ENCODE measurements at regions not wholly inside any gene's neighbourhood (a gene's known extent, or its start where the extent isn't known, plus 50 kb on each side); places are given as distances from the start of the nearest gene placed in this dataset.

DNA sequence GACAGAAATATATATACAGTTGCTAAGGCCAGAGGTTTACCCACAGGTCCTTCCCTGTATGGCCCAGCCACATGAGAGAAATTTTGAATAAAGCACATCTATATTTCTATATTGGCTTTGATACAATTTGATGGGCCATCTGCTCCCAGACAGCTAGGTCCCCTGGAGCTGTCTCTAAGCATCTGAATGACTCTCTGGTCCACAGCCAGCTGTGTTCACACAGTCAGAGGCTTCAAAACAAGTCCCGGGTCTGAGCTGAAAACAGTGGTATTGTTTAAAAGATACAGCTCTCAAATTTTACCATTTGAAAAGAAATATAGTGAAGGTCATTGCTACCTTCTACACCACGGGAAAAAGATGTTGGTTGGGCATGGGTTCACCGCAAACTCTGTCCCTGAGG, 161.1 kb downstream of the SLC35B3 start:
- DNase-seq: no peak

DNA sequence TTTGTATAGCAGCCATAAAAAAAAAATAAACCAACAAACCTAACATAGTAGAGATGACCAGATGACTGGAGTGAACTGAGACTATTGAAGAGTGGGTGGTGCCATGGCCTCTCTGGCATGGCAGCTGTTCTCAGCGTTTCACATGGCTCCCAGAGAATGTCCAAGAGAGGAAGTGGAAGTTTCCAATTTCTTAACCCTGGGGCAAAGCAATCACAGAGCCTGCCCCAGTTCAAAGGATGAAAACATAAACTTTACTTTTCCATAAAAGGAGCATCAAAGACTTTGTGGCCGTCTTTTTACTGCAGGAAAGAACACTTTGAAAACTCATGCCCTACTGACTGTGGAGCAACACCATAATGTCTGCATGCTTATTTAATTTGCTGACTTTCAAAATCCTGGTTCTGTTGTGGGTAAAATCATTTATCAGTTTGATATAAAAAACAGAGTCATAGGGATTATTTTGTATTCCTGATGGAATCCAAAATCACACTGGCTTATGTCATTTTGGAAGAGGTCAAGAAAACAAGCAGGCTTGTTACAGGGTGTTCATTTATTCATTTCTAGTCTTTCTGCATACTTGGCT, 165.4 kb downstream of the SLC35B3 start:
- no peak for DNase-seq

DNA sequence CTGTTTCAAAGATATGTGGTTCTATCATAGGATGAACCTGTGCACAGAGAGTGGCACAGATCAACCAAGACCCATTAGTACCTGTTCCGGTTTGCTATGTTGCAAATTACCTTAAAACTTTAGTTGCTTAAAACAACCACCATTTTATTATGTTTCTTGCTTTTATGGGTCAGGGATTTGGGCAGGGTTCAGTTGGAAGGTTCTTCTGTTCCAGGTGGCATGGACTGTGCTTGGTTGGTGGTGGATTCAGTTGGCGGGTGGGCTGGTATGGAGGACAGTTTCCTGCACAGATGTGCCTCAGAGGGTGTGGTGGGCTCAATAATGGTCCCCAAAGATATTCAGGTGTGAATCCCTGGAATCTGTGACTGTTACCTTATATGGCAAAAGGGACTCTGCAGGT, 166.3 kb downstream of the SLC35B3 start:
- no peak for DNase-seq

DNA sequence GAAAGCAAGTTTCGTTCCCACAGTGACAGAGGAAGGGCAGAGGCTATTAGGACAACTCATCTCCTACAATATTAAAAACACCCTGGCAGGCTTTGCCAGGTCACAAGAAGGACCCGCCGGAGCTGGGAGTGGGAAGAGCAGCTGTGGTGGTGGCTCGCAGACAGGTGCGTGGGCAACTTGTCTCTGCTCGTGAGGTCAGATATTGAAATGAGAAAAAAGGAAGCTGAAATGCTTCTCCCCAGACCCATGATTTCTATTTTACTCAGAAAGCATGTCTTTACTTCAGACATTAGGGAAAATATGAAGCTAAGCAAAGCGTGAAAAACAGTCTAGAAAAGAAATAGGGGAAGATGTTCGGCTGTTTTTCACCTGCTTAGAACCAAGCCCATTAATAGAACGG, 166.3 kb upstream of the EEF1E1 start:
- DNase-seq: no peak

DNA sequence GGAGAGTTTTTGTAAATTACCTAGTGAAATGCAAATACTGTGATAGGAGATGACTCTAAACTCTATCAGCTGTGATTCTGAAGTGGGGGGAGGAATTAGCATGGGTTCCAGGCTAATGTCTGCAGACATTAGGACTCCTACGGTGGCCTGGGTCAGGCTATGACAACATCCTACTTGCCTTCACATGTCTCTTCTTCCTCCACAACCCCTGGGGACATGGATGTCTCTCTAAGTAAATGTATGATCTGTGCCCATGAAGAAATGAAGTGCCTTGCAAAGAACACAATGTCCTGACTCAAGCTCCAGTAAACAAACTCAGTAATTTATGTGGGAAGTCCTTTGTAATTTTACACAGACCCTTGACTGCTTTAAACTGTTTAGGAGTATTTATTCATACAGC, 165.8 kb upstream of the EEF1E1 start:
- DNase-seq: no peak

DNA sequence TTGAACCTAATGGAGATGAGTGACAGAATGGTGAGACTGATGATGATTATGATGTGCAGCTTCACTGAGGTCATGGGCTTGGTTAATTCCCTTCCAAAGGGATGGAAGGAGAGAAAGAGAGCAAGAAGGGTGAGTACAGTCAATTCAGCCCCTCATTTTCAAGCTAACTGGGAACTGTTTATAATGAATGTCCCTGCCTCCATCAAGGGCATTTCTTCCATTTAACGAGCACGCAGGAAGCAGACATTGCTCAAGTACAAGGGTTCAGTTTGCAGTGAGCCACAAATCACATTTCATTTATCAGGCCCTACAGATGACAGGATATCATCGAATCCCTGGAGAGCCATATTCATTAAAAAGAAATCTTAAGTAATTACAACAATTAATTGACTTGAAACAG, 158.3 kb upstream of the EEF1E1 start:
- no peak for DNase-seq

DNA sequence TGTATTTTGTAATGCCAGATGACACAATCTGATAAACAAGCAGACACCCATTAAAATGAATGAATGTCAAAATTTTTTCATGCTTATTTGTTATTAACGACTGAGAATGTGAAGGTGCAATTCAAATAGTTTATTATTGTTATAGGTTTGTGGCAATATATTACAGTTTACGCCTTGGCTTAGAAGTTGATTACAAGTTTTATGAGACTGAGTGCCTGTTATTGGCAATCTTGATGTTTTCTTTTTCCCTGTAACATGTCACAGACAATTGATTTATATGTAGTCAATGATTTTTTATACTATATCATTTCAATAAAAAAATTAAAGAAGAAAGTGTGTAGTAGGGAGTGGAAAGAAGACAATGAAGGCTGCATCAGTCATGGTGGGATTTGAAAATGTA, 144.1 kb upstream of the EEF1E1 start:
- DNase-seq: no peak

DNA sequence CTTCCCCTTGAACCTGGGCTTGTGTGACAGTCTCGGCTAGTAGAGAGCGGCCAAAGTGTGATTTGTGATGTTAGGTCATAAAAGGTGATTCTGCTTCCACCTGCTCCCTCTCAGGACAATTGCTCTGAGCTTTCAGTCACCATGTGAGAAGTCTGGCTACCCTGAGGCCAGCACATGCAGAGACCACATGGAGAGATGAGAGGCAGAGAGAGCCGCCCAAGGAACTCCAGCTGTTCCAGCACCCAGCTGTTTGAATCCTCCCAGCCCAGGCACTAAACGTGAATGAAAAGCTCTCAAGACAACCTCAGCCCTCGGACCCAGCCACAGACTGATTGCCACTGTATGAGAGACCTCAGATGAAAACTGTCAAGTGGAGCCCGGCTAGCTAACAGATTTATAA, 143.4 kb upstream of the EEF1E1 start:
- DNase-seq: no peak

DNA sequence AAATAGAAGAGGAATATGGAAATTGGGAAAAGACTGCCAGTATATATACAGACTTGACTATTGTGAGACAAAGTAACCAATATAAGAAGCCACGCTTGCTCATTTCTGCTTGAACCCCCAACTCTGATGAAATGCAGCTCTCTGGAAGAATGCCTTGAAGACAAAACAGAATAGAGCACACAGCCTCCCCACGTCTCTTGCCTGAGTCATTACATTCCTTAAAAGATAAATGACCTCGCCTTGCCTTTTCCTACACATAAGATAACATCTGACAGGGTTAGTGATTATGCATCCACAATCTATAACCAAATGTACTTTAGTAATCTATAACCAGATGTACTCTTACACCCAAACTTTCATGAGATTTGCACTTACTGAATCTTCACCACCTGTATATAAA, 141.1 kb upstream of the EEF1E1 start:
- DNase-seq: no peak

DNA sequence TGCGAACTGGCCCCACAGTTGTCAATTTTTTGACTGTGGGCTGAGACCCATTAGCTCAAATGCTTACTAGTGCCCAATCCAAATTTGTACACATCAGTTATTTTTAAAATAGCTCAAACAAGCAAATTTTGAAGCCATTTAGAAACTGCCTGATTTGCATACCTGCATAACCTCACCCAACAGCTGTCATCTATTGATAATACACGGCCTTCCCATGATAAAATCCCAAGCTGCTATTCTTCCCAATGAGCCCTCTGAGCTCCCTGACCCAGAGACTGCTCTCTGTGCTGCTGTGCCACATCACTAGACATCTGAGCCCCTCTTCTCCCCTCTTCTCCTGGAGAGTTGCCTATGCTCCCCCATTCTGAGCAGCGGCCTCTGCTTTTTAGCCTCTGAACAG, 140.5 kb upstream of the EEF1E1 start:
- DNase-seq: no peak

DNA sequence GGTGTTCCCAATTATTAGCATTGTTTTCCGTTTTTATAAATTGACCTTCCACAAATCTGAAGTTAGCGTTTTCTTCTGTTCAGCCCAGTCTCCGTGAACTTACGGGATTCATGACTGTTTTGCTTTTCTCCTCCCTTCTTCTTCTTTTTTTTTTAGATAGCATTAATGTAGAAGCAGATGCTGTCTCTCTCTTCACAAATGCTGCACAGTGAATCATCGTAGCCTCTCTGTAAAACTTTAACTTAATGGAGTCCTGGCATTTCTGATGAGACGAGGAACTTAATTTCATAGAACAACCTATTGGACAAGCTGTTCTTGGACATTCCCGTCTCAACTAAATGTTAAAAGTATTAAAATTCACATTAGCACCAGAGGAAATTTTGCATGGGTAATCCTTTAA, 138.0 kb upstream of the EEF1E1 start:
- no peak for DNase-seq

DNA sequence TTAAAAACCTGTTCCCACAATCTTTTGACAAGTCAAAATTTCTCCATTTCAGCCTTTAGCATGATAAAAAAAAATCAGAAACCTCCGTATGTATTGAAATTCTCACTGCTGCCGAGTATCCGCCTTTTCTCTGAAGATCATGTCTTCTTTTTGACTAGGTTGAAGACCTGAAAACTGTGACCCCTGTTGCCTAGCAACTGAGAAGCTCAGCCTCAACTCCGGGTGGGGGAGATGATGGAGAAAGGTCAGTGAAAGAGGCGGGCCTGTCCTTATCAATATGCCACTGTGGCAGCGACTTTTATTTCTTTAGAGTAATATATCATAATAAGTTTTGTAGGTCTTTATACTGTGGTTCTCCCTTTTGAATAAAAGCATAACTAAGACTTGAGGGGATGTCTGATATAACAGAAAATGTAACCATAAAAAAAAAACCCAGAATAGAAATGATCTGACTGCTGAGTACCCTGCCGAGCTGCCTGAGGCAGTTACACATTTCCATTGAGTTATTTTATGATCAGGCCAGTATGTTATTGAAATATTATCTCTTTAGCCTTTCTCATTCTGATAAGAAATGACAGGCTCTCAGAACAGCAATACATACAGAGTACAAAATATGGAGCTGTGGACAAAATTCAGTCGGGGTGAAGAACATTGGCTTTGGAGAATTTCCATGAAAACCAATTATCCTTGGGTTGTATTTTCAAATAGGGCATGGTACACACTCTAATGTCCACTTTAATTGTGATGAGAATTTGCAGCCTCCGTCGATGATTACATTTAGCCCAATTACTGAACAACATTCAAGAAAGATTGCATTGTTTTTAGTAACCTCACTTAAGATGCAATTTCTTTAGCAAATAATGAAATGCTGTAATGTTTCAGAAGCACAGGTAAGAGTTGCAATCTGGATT, 136.7 kb upstream of the EEF1E1 start:
- no peak for DNase-seq

DNA sequence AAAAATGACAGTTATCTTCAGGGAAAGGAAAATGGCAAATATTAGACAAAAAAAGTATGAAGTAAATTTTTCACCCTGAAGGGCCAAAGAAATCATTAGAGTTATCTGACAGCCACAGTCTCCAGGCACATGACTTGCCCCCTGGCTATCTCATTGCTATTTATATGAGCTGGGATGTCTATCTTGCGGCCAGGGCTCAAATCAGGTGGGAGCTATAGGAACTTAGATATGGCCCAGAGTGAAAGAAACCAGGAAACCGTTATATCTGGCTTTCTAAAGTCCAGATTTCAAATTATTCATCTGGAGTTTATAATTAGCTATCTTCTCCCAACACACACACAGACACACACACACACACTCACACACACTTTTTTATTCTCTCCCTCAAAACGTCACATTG, 135.3 kb upstream of the EEF1E1 start:
- no peak for DNase-seq

DNA sequence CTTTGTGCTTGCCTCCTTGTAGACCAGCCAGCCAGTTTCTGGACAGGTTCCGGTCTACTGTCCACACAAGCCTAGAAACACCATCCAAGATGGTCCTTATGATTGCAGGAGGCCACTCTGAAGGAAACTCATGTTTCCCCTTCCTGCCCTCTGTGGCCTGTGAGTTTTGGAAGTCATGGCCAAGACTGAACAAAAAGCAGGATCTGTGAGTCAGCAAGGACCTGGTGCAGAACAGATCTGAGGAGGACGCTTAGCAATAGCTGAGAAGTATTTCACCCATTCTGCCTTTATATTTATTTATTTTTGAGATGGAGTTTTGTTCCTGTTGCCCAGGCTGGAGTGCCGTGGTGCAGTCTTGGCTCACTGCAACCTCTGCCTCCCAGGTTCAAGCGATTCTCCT, 134.6 kb upstream of the EEF1E1 start:
- no peak for DNase-seq

DNA sequence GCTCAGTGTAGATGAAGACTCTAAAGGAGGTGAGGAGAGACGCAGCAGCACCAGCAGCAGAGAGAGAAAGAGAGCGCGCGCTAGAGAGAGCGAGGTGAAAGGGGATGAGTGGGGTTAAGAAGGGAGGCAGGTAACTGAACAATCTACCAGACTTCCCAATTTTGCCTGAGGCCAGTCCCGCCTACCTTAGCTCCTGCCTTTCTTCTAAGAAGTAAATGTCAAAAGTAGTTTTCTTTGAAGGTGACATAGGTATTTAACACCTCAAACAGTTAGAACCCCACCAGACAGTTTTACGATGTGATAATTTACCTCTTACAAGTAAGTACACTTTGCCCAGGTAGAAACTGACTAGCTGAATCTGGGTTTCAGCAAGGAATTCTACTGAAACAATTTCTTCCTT, 132.0 kb upstream of the EEF1E1 start:
- no peak for DNase-seq

DNA sequence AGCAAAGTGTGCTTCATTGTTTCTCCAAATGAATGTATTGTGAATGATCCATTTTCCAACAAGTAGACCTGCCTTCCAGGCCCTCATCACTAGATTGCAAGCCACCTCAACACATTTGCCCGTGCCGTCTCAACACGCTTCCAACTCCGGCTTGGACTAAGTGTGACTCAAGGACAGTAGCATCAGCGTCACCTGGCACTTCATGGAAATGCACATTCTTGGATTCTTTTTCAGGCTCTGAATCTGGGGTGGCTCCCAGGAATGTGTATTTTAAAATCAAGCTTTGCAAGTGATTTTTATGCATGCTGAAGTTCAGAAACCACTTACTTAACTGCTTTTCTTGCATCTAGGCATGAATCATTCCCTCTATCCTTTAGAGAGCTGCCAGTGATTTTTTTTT, 129.6 kb upstream of the EEF1E1 start:
- no peak for DNase-seq

DNA sequence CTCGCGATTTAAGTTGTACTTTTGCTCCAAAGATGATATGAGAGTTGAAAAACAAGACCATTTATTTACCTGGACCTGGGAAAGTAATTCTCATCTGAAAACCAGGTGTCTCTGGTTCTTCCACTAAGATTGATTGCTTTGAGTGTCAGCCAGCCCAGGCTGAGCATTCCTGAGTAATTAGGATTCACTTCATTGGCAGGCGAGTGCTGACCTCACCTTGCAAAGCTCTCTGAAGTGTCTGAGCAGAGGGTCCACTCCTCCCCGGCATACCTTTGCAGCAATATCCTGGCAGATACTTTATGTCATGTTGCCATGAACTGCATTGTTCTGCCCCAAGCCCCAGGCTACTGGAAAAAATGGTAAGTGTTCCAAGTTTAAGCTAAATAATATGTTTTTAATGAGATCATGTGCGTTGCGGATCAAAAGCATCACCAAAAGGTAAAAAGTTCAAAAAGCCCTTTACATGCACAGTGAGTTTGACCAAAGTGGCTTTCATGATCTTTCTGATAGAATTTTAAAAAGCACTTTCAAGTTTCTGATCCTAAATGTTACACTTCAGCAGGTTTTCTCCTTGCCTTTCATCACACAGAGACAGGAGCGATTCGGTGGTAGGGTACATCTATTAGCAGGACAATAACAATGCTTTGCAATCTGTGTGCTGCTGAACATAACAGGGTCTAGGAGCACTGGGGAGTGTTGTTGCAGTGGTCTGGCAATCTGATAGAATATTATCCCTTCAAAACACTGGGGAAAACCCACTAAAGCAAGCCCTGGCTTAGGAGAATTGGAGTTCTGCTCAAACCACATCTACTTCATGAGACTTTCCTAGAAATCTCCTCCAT, 127.8 kb upstream of the EEF1E1 start:
- DNase-seq: no peak

DNA sequence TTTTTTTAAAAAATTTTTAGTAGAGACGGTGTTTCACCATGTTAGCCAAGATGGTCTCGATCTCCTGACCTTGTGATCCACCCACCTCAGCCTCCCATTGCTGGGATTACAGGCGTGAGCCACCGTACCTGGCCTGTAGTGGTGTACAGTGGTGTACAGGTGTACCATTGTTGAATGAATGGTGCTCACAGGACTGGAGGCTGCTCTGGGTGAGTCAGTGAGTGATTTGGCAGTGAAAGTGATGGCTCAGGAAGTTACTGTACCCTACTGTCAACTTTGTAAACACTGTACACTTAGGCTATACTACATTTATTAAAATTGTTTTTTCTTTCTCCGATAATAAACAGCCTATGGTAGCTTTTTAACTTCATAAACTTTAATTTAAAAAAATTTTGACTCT, 122.8 kb upstream of the EEF1E1 start:
- no peak for DNase-seq

DNA sequence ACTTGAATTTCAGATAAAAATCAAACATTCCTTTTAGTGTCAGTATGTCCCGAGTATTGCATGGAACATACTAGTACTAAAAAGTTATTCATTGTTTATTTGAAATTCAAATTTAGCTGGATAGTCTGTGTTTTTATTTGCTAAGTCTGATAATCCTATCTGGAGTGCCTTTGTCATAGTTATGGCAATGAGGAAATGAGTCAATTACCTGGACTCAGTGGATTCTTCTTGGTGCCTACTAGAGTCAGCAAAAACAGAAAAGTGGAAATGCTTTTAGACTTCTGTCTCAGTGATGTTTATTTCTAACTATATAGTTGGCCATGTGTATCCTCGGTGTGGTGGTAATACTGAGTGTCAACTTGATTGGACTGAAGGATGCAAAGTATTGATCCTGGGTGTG, 121.3 kb upstream of the EEF1E1 start:
- no peak for DNase-seq

DNA sequence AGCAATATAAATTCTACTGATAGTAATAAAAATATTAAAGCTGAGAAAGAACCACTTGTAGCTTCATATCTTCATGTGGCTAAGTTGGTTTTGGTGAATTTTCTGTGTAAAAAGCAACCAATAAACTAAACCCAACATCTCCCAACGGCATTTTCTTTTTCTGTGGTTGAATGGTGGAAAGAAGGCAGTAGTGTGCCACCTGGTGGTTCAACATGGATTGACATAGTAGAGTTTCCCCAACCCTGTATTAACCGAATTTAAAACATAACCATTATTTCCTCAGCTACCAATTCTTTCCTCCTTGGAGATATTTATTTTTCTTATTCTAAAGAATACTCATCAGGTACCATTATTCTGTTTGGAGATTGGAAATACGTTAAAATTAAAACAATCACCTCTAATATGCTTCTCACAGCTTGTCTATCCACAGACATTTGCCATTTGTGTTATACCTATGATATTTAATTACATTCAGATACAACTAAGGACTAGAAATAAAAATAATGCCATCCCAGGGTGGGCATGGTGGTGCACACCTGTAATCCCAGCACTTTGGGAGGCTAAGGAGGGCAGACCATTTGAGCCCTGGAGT, 117.1 kb upstream of the EEF1E1 start:
- peak; percentile 2 for DNase-seq

DNA sequence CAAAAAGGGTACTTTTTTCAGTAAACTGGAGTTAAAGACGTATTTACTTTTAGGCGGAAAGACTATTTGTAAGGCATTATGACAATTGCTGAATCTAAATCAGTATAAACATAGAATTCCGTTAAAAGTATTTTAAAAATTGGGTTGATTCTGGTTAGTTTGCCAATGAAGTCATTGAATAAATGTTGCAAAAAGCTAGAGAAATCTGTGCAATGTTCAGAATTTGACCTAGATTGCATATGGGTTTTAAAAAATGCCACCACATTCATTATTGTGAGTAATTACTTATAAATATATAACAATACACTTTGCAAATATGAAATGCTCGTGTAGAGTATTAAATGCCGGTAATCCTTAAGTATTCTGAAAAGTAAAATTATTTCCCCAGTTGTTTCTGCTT, 116.5 kb upstream of the EEF1E1 start:
- DNase-seq: no peak

DNA sequence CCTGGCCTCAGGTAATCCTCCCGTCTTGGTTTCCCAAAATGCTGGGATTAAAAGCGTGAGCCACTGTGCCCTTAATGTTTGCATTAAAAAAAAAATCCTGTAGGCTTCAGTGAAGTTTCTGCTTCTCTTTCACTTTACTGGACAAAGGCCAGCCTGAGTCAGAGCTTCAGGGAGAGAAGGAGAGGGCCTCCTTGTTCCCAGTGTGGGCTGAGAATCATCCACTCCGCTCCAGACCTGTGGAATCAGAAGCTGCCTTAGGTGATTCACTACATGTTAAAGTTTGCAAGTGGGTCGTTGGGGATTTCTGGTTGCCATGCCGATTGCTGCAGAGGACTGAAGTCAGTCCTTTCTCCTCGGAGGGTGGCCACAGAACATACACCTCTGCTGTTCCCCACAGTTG, 113.3 kb upstream of the EEF1E1 start:
- no peak for DNase-seq

DNA sequence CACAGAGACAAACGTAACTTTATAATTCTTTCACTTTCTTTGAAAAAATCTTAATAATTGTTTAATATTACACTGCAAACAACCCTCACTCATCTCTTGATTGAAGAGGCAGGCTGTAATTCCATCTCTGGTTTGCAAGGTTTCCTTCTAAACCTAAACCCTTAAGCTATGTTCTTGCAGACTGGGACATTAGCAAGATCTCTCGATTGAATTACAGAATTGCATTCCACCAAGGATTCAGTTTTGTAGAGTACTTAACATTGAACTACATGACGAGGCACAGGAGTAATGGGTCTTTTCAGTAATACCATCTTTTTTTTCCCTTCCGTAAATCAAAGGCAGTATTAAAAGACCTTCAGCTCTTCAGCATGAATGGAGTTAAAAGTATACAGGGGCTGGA, 111.6 kb upstream of the EEF1E1 start:
- no peak for DNase-seq
